HG03060 (cell line): ENCODE measurements at regions not wholly inside any gene's neighbourhood (a gene's known extent, or its start where the extent isn't known, plus 50 kb on each side); places are given as distances from the start of the nearest gene placed in this dataset.
A peak's percentile ranks its signal among the peaks of the same experiment; 100 is the strongest.

Experiments
- ATAC-seq: cut with Tn5 transposase; IDR thresholded peaks from one replicate; pipeline ENCODE4 v1.9.1; 2021; ENCODE audit warnings: low read depth, moderate number of reproducible peaks; ENCODE audit not compliant: unreplicated experiment

- no peak for ATAC-seq
These were observed 79.9 kb upstream of the UBAC2 start for GRCh38 chr13:99120751-99121150.

DNA sequence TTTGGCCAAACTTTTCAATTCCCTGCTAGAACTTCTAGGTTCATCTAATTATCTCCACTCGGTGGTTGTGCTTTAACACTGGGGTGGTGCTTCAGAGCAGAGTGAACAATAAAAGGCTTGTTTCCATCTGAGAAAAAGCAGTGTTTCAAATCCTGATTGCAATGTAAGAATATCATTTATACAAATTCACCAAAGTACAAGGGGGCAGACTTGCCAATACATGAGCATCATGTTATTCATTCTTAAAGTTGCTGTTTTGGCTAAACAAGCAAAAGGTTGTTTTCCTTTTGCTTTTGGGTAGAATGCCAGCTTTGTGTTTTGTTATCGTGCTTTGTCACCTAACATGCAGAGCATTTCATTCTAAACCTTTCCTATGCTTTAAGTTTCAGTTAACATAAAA lies 78.5 kb upstream of the UBAC2 start:
- no peak for ATAC-seq

GRCh38 chr13:99123101-99124045 lies 77.3 kb upstream of the UBAC2 start:
- ATAC-seq = no peak

- no peak for ATAC-seq
These were observed 76.6 kb upstream of the UBAC2 start for GRCh38 chr13:99124046-99124400.

GRCh38 chr13:99124794-99125316 lies 75.8 kb upstream of the UBAC2 start:
- ATAC-seq = peak; percentile 75

GRCh38 chr13:99125326-99125915 lies 75.2 kb upstream of the UBAC2 start:
- no peak for ATAC-seq

GRCh38 chr13:99126821-99127220 lies 73.8 kb upstream of the UBAC2 start:
- no peak for ATAC-seq

GRCh38 chr13:99129050-99129449 lies 71.6 kb upstream of the UBAC2 start:
- no peak for ATAC-seq

DNA sequence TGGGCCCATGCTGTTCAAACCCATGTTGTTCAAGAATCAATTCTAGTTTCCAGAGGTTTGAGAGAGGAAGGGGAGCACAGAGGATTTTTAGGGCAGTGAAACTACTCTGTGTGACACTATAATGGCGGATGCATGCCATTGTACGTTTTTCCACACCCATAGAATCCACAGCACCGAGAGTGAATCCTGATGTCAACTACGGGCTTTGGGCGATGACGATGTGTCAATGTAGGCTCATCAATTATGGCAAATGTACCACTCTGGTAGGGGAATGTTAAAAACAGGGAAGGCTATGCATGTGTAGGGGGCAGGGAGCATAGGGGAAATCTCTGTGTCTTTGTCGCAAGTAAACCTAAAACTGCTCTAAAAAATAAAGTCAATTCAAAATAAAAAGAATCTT lies 70.7 kb upstream of the UBAC2 start:
- no peak for ATAC-seq

DNA sequence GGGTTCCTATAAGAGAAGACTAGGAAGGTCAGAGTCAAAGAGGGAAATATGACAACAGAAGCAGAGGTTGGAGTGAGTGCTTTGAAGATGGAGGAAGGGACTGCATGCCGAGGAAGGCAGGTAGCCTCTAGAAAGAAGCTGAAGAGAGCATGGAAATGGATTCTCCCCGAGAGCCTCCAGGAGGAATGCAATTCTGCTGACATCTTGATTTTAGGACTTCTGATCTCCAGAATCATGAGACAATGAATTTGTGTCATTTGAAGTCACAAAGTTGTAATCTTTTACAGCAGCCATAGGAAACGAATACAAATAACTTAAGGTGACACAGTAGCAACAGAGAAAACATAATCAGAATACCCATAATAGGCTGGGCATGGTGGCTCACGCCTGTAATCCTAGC lies 69.2 kb upstream of the UBAC2 start:
- ATAC-seq = no peak

DNA sequence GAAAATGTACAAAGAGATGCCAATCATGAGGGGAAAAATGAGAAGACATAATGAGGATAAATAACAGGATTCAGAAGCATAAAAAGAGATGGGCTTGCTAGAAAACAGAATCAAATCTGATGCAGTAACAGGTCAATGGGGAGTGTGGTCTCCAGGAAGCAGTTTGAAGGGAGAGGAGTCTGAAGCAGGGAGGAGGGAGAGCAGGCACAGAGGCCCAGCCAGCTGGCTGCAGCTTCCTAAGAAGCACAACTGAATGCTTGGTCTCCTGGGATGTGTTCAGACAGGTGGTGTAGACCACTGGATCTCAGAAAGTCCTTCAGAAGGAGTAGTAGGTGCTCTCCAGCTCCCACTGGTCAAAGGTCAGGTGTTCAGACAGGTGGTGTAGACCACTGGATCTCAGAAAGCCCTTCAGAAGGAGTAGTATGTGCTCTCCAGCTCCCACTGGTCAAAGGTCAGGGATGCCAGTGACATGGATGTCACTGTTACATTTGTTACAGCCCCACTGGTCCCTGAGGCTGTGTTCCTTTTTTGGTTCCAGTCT lies 68.3 kb upstream of the UBAC2 start:
- ATAC-seq = no peak

- no peak for ATAC-seq
These were observed 67.4 kb upstream of the UBAC2 start for GRCh38 chr13:99133230-99133629.

GRCh38 chr13:99133848-99134247 lies 66.8 kb upstream of the UBAC2 start:
- no peak for ATAC-seq

GRCh38 chr13:99135591-99135990 lies 65.1 kb upstream of the UBAC2 start:
- ATAC-seq = no peak

DNA sequence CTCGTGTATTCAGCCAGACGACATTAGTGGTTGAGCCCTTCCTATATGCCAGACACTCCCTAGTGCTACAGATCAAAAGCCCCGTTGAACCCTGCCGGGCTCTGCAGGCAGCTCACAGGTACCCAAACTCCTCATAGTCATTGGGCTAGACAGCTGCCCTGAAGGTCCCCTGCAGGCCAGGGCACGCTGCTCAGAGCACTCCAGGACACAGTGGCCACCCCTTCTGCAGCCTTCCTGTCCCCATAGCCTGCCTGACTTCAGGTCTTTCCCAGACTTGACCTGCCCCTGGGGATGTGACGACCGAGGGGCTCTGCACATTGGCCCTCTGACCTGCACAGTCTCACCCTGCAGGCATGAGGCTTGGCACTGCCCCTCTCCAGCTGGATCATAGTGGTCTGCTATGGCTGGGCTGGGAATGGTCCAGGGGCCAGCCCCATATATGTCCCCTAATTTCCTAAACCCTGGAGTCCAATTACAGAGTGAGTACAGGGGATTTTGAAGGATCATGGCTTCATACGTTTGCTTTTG lies 64.2 kb upstream of the UBAC2 start:
- ATAC-seq = no peak

- no peak for ATAC-seq
These were observed 59.8 kb upstream of the UBAC2 start for GRCh38 chr13:99140831-99141230.

GRCh38 chr13:99143904-99144303 lies 56.8 kb upstream of the UBAC2 start:
- no peak for ATAC-seq

GRCh38 chr13:99144306-99144705 lies 56.3 kb upstream of the UBAC2 start:
- no peak for ATAC-seq

- no peak for ATAC-seq
These were observed 55.2 kb upstream of the UBAC2 start for GRCh38 chr13:99145461-99145860.

DNA sequence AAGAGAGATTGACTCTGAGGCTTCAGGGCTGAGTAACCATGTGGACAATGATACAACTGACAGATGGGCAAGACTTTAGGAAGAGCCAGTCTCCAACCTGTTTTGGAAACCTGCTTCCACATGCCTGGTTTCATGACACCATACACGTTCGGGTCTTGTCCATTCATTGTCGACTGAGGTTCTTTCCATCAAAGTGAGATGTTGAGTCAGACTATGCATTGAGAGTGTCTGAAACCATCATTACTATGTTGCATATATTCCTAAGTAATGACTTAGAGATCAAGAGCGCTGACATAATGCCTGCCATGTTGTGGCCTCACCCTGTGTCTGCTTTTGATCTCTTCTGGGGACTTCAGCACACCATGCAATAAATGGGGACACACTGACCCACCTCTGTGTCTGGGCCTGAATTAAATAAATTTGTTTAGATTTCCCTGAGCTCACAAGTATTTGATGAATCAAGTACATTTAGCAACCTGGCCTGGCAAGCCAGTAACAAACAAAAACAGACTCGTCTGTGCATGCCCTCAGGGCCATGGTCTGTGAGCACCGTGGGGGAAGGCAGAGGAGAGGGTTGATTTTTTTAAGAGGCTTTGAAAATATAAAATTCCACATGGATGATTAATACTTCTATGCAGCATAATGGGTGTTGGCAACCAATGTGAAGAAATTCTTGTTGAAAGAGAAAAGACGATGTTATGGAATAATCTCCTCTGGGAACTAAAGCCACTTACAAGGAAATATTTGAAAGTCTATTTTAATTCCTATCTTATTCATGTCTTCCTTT lies 49.9 kb upstream of the UBAC2 start:
- no peak for ATAC-seq
